Middle frontal gyrus (tissue), 1 donor: ENCODE measurements at regions not wholly inside any gene's neighbourhood (a gene's known extent, or its start where the extent isn't known, plus 50 kb on each side); places are given as distances from the start of the nearest gene placed in this dataset.
"Not testable (repeated sequence)": the region's sequence is repeated elsewhere in the genome, so short reads cannot be mapped to it uniquely, and the experiment has no call there.

Experiments used
- DNase-seq: peaks from one replicate; pipeline ENCODE4 v3.0.0-alpha.2; 2015; ENCODE audit warnings: low spot score; ENCODE audit errors: extremely low spot score

GRCh38 chr18:43341014-43341413 lies 63.7 kb upstream of the SYT4 start:
- DNase-seq: no peak

- DNase-seq: no peak
Observed at GRCh38 chr18:43350176-43350575, 72.9 kb upstream of the SYT4 start.

GRCh38 chr18:43364535-43364934 lies 87.2 kb upstream of the SYT4 start:
- no peak for DNase-seq

GRCh38 chr18:43367895-43368294 lies 90.6 kb upstream of the SYT4 start:
- DNase-seq: no peak

GRCh38 chr18:43369311-43369710 lies 92.0 kb upstream of the SYT4 start:
- not testable (repeated sequence) for DNase-seq

GRCh38 chr18:43372773-43373172 lies 95.5 kb upstream of the SYT4 start:
- no peak for DNase-seq

GRCh38 chr18:43380104-43380672 lies 102.9 kb upstream of the SYT4 start:
- no peak for DNase-seq

GRCh38 chr18:43382641-43383403 lies 105.5 kb upstream of the SYT4 start:
- DNase-seq: no peak

- no peak for DNase-seq
Observed at GRCh38 chr18:43389163-43389562, 111.9 kb upstream of the SYT4 start.

- DNase-seq: no peak
Observed at GRCh38 chr18:43392168-43392567, 114.9 kb upstream of the SYT4 start.

- no peak for DNase-seq
Observed at GRCh38 chr18:43393174-43393573, 115.9 kb upstream of the SYT4 start.

- peak; percentile 40 for DNase-seq
Observed at GRCh38 chr18:43396266-43396665, 119.0 kb upstream of the SYT4 start.

GRCh38 chr18:43398601-43399000 lies 121.3 kb upstream of the SYT4 start:
- DNase-seq: no peak

- DNase-seq: no peak
Observed at GRCh38 chr18:43405097-43405496, 127.8 kb upstream of the SYT4 start.

GRCh38 chr18:43414006-43414405 lies 136.7 kb upstream of the SYT4 start:
- no peak for DNase-seq

- DNase-seq: no peak
Observed at GRCh38 chr18:43420091-43420490, 142.8 kb upstream of the SYT4 start.

- no peak for DNase-seq
Observed at GRCh38 chr18:43420950-43421349, 143.7 kb upstream of the SYT4 start.

- DNase-seq: no peak
Observed at GRCh38 chr18:43422518-43422917, 145.2 kb upstream of the SYT4 start.

- no peak for DNase-seq
Observed at GRCh38 chr18:43435851-43436250, 158.6 kb upstream of the SYT4 start.

GRCh38 chr18:43442131-43442530 lies 164.8 kb upstream of the SYT4 start:
- no peak for DNase-seq

GRCh38 chr18:43442571-43442970 lies 165.3 kb upstream of the SYT4 start:
- DNase-seq: no peak

GRCh38 chr18:43465483-43465882 lies 188.2 kb upstream of the SYT4 start:
- DNase-seq: no peak

- DNase-seq: no peak
Observed at GRCh38 chr18:43471873-43472272, 194.6 kb upstream of the SYT4 start.
